ENCODE measurements at regions not wholly inside any gene's neighbourhood (a gene's known extent, or its start where the extent isn't known, plus 50 kb on each side); places are given as distances from the start of the nearest gene placed in this dataset.

GRCh38 chr6:137652961-137653705 lies 158.9 kb upstream of the OLIG3 start:
- TF ChIP-seq POLR2A (IDR thresholded peaks at IDR 0.05) = no peak
- TF ChIP-seq CTCF (IDR thresholded peaks at IDR 0.05) = no peak
- no peak for TF ChIP-seq EP300 (IDR thresholded peaks at IDR 0.05)
- no peak for TF ChIP-seq POLR2AphosphoS5 (IDR thresholded peaks at IDR 0.05)
